Pancreas (tissue), 10 donors: ENCODE measurements at regions not wholly inside any gene's neighbourhood (a gene's known extent, or its start where the extent isn't known, plus 50 kb on each side); places are given as distances from the start of the nearest gene placed in this dataset.

Source experiments
- ATAC-seq, 4 donors: fragments of 200-7000 bp; cut with Tn5 transposase; one replicate each; pipeline versions ENCODE4 v1.8.0 to v1.9.1; 2020; ENCODE audit warnings: mild to moderate bottlenecking in 4 of 4, moderate library complexity in 4 of 4
- DNase-seq, 6 donors: peaks; one replicate each; pipeline ENCODE4 v3.0.0-alpha.2; 2020
- FAIRE-seq: peaks from 2 replicates; lab custom pipeline; 2012; peaks lifted over from hg19 to GRCh38; lab: Jason Lieb, UNC
- H3K27ac ChIP-seq, 4 donors: fragments of 200-600 bp; sonication (generic); 1 replicate in 3 of 4; 2 replicates in 1 of 4; pipeline versions ENCODE4 v1.5.0 to v1.8.0; 2020
- H3K27me3 ChIP-seq, 4 donors: fragments of 200-600 bp; one replicate each; pipeline ENCODE4 v1.8.0; 2021
- H3K36me3 ChIP-seq, 3 donors: fragments of 200-600 bp; sonication (generic) in 1 of 3; one replicate each; pipeline versions ENCODE4 v1.5.0 to v1.8.0; 2020 to 2021
- H3K4me1 ChIP-seq, 3 donors: fragments of 200-600 bp; one replicate each; pipeline ENCODE4 v1.8.0; 2021
- H3K4me3 ChIP-seq, 4 donors: fragments of 200-600 bp; sonication (generic) in 2 of 4; one replicate each; pipeline versions ENCODE4 v1.5.0 to v1.8.0; 2020 to 2021
- H3K9me3 ChIP-seq, 4 donors: fragments of 200-600 bp; one replicate each; pipeline ENCODE4 v1.8.0; 2021
- CTCF ChIP-seq, 4 donors: fragments of 200-600 bp; sonication (generic) in 3 of 4; IDR thresholded peaks; one replicate each; pipeline versions ENCODE4 v1.5.0 to v1.8.0; 2021; ENCODE audit warnings: antibody characterized with exemption in 4 of 4
- WGBS, 2 donors: extraction: QIAGEN DNeasy Blood & Tissue Kit; methylation state at CpG; one replicate each; pipeline ENCODE4 v1.1.7; 2013; 5-methylcytosine and 5-hydroxymethylcytosine counted together
- intact Hi-C, 3 donors: fragments of 100-400 bp; cut with DNase I; formaldehyde crosslinking; loops; one replicate each; pipeline versions ENCODE4 v1.11.1 to v1.14.2; 2022
- donor health status: healthy with polysubstance abuse.
- donor health status: DM: no; HTN: no; CAD: no; lungs with moderate emphysema.
- donor health status: DM: no; HTN: no; CAD: no.
- donor health status: control.
- donor health status: control.
- donor health status: Bipolar disorder and iron deficiency.
- donor health status: DM: yes; HTN: yes; CAD: no.
- donor health status: DM: no; HTN: no; CAD: no.
- donor health status: DM: no; HTN: no; CAD: no.
- donor health status: DM: yes; HTN: yes; CAD: no.

- H3K4me3 ChIP-seq, result no peak overlapping the region
- intact Hi-C loops, result no loop called here
- no peaks in the 10 kb centered on the region for H3K27me3 ChIP-seq
- no peak for FAIRE-seq
- no peaks in the 10 kb centered on the region for H3K4me1 ChIP-seq
- no peak for ATAC-seq
- H3K27ac ChIP-seq, result no peak overlapping the region
- H3K9me3 ChIP-seq, result no peaks in the 10 kb centered on the region
- H3K36me3 ChIP-seq, result no peaks in the 10 kb centered on the region
- TF ChIP-seq CTCF (IDR thresholded peaks at IDR 0.05), result no peak
- no peak for DNase-seq
- WGBS, 2 donors, result 90 to 92% methylated on average over 3 of the region's 3 CpGs
These were observed 143.0 kb downstream of the URB2 start for GRCh38 chr1:229769006-229769405.

GRCh38 chr1:229769809-229770208 is 143.8 kb downstream of the URB2 start:
- intact Hi-C loops, result loop anchor here in 1 of 3 donors (10.0 kb wide), 1 partner anchor 535 kb away; no protein-coding TSS in a partner anchor
- Histone ChIP-seq H3K27me3 (no peaks in the 10 kb centered on the region), H3K9me3 (no peaks in the 10 kb centered on the region), H3K36me3 (no peaks in the 10 kb centered on the region), H3K27ac (no peak overlapping the region), H3K4me1 (no peaks in the 10 kb centered on the region), H3K4me3 (no peak overlapping the region)
- WGBS, 2 donors, result 88% methylated on average over 5 of the region's 5 CpGs
- DNase-seq, result no peak
- no peak for ATAC-seq
- no peak for TF ChIP-seq CTCF (IDR thresholded peaks at IDR 0.05)
- no peak for FAIRE-seq

- intact Hi-C loops, result loop anchor here in 1 of 3 donors (10.0 kb wide), 1 partner anchor 526 kb away; no protein-coding TSS in a partner anchor
These were observed 152.7 kb downstream of the URB2 start for GRCh38 chr1:229778794-229779193.

GRCh38 chr1:229781453-229781852 is 155.4 kb downstream of the URB2 start:
- no peaks in the 10 kb centered on the region for H3K36me3 ChIP-seq
- H3K9me3 ChIP-seq, result no peaks in the 10 kb centered on the region
- WGBS, 2 donors, result 12% methylated on average over 7 of the region's 7 CpGs
- TF ChIP-seq CTCF (IDR thresholded peaks at IDR 0.05), result peak in 3 of 4 donors; percentile 42 to 63 (median 57)
- H3K27ac ChIP-seq, result no peak overlapping the region
- H3K27me3 ChIP-seq, result no peaks in the 10 kb centered on the region
- intact Hi-C loops, result loop anchor here in 1 of 3 donors (10.0 kb wide), 1 partner anchor 433 kb away; no protein-coding TSS in a partner anchor
- peak; percentile 94 to 99 (median 98) for ATAC-seq
- no peak overlapping the region for H3K4me3 ChIP-seq
- peaks cover 0 to 5% (median 0%) of the 10 kb centered on the region in 3 donors for H3K4me1 ChIP-seq
- peak; percentile 73 to 93 (median 80) for DNase-seq
- no peak for FAIRE-seq

More at GRCh38 chr1:229778794-229779193, 152.7 kb downstream of the URB2 start:
- H3K27me3 ChIP-seq, result no peaks in the 10 kb centered on the region
- no peak for DNase-seq
- no peaks in the 10 kb centered on the region for H3K36me3 ChIP-seq
- no peaks in the 10 kb centered on the region for H3K9me3 ChIP-seq
- FAIRE-seq, result no peak
- TF ChIP-seq CTCF (IDR thresholded peaks at IDR 0.05), result no peak
- no peak overlapping the region for H3K4me3 ChIP-seq
- H3K4me1 ChIP-seq, result peaks cover 0 to 5% (median 0%) of the 10 kb centered on the region in 3 donors
- ATAC-seq, result no peak
- H3K27ac ChIP-seq, result no peak overlapping the region
- WGBS, 2 donors, result 78 to 79% methylated on average over 5 of the region's 5 CpGs

- no peaks in the 10 kb centered on the region for H3K9me3 ChIP-seq
- H3K27me3 ChIP-seq, result no peaks in the 10 kb centered on the region
- H3K27ac ChIP-seq, result no peak overlapping the region
- no peak overlapping the region for H3K4me3 ChIP-seq
- intact Hi-C loops, result loop anchor here in 1 of 3 donors (10.0 kb wide), 1 partner anchor 432 kb away; no protein-coding TSS in a partner anchor
- no peaks in the 10 kb centered on the region for H3K36me3 ChIP-seq
- ATAC-seq (no peak), FAIRE-seq (no peak), DNase-seq (no peak)
- 83% methylated on average over 1 of the region's 1 CpG for WGBS, 2 donors
- peaks cover 0 to 5% (median 0%) of the 10 kb centered on the region in 3 donors for H3K4me1 ChIP-seq
- TF ChIP-seq CTCF (IDR thresholded peaks at IDR 0.05), result no peak
These were observed 156.4 kb downstream of the URB2 start for GRCh38 chr1:229782469-229782868.
